ENCODE measurements at regions not wholly inside any gene's neighbourhood (a gene's known extent, or its start where the extent isn't known, plus 50 kb on each side); places are given as distances from the start of the nearest gene placed in this dataset.

DNA sequence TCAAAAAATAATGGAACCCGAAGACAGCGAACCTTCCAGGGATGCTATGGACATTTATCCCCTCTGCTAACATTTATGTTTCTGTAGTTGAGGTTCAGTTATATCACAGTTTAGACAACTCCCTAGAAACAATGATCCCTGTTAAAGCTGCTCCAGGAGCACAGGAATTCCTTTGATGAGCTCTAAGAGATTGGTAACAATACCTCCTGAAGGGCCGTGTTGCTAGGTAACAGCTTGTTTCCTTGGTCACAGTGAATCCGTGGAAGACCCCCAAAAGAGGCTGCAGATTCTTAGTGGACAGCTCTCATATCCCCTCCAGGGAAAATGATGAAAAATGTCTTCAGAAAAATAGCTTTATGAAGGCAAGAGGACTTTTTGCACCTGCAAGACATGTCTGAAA, 160.2 kb downstream of the SERPINI1 start:
- H3K27me3 ChIP-seq (replicated peaks; ENCODE audit: control insufficient read depth, insufficient read depth, low read length) = no peaks in the 10 kb centered on the region
- H3K36me3 ChIP-seq (ENCODE audit: control insufficient read depth, insufficient read depth, low read length) = no peaks in the 10 kb centered on the region
- DNase-seq (ENCODE audit: extremely low read depth, insufficient read length) = no peak
- no peak overlapping the region for H3K4me3 ChIP-seq (replicated peaks; ENCODE audit: low read depth, low read length)
- TF ChIP-seq CTCF (IDR thresholded peaks at IDR 0.05; ENCODE audit: insufficient read depth, low read length, poor library complexity, severe bottlenecking) = no peak

DNA sequence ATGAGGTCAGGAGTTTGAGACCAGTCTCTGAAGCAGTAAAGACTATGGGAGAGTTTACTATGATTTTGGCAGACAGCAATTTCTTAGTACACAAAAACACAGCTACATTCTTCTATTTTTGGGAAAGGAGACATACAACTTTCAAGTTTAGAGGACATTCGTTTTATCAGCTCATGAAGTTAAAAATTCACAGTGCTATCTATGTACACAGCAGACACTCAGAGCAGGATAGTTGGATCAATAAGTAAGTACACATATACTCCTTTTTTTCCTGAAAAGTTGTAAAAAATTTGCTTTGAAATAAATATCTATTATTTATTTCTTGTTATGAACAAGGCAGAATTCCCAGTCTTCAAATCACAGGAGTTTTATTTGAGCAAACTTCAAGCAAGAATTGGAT, 159.7 kb downstream of the SERPINI1 start:
- TF ChIP-seq CTCF (IDR thresholded peaks at IDR 0.05; ENCODE audit: insufficient read depth, low read length, poor library complexity, severe bottlenecking) = no peak
- Histone ChIP-seq H3K4me3 (replicated peaks; ENCODE audit: low read depth, low read length) (no peak overlapping the region), H3K36me3 (ENCODE audit: control insufficient read depth, insufficient read depth, low read length) (no peaks in the 10 kb centered on the region), H3K27me3 (replicated peaks; ENCODE audit: control insufficient read depth, insufficient read depth, low read length) (no peaks in the 10 kb centered on the region)
- no peak for DNase-seq (ENCODE audit: extremely low read depth, insufficient read length)

GRCh38 chr3:167892205-167892604, 156.7 kb downstream of the SERPINI1 start:
- Histone ChIP-seq H3K27me3 (replicated peaks; ENCODE audit: control insufficient read depth, insufficient read depth, low read length) (no peaks in the 10 kb centered on the region), H3K36me3 (ENCODE audit: control insufficient read depth, insufficient read depth, low read length) (no peaks in the 10 kb centered on the region), H3K4me3 (replicated peaks; ENCODE audit: low read depth, low read length) (no peak overlapping the region)
- no peak for DNase-seq (ENCODE audit: extremely low read depth, insufficient read length)
- TF ChIP-seq CTCF (IDR thresholded peaks at IDR 0.05; ENCODE audit: insufficient read depth, low read length, poor library complexity, severe bottlenecking) = no peak

DNA sequence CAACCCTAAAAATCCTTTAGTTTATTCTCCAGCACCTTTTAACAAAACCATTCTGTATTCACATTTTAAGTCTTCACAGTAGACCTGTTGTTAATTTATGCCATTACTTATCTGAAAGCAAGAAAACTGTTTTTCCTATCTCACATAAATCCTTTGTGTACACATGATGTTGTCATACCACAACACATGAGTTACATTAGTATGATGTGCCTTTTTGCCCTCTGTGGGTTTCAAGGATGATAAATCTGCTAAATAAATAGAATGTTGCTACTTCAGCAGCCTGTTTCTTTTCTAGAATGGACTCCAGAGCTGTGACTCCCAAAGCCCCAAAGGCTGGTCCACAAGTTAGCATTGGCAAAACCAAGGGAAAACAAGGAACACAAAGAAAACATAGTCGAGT, 151.6 kb downstream of the SERPINI1 start:
- Histone ChIP-seq H3K36me3 (ENCODE audit: control insufficient read depth, insufficient read depth, low read length) (no peaks in the 10 kb centered on the region), H3K27me3 (replicated peaks; ENCODE audit: control insufficient read depth, insufficient read depth, low read length) (no peaks in the 10 kb centered on the region; the same call in 1 of the 2 replicates), H3K4me3 (replicated peaks; ENCODE audit: low read depth, low read length) (no peak overlapping the region)
- no peak for TF ChIP-seq CTCF (IDR thresholded peaks at IDR 0.05; ENCODE audit: insufficient read depth, low read length, poor library complexity, severe bottlenecking)
- no peak for DNase-seq (ENCODE audit: extremely low read depth, insufficient read length)

DNA sequence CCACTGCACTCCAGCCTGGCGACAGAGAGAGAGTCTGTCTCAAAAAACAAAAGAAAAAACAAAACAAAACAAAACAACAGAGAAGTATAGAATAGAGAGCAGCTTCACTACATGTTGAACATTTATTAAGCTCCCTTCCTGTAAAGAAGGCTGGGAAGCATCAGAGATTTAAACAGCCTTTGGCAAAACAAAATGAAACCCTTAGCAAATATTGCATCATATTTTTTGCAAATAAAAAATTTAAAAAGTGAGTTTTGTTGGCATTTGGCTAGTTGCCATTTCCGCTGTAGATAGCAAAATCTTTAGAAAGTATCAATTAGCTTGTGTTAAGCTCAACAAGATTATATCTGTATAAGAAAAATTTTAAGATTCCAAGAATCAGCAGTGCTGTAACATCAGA, 151.2 kb downstream of the SERPINI1 start:
- no peak for DNase-seq (ENCODE audit: extremely low read depth, insufficient read length)
- no peaks in the 10 kb centered on the region; the same call in 1 of the 2 replicates for H3K27me3 ChIP-seq (replicated peaks; ENCODE audit: control insufficient read depth, insufficient read depth, low read length)
- H3K36me3 ChIP-seq (ENCODE audit: control insufficient read depth, insufficient read depth, low read length) = no peaks in the 10 kb centered on the region
- H3K4me3 ChIP-seq (replicated peaks; ENCODE audit: low read depth, low read length) = no peak overlapping the region
- TF ChIP-seq CTCF (IDR thresholded peaks at IDR 0.05; ENCODE audit: insufficient read depth, low read length, poor library complexity, severe bottlenecking) = no peak

GRCh38 chr3:167885277-167885676, 149.8 kb downstream of the SERPINI1 start:
- Histone ChIP-seq H3K27me3 (replicated peaks; ENCODE audit: control insufficient read depth, insufficient read depth, low read length) (no peaks in the 10 kb centered on the region; the same call in 1 of the 2 replicates), H3K36me3 (ENCODE audit: control insufficient read depth, insufficient read depth, low read length) (no peaks in the 10 kb centered on the region), H3K4me3 (replicated peaks; ENCODE audit: low read depth, low read length) (no peak overlapping the region)
- no peak for TF ChIP-seq CTCF (IDR thresholded peaks at IDR 0.05; ENCODE audit: insufficient read depth, low read length, poor library complexity, severe bottlenecking)
- DNase-seq (ENCODE audit: extremely low read depth, insufficient read length) = no peak
